NCI-H146 treated with DMSO at 0.1 percent for 48 hours (cell line): ENCODE measurements at regions not wholly inside any gene's neighbourhood (a gene's known extent, or its start where the extent isn't known, plus 50 kb on each side); places are given as distances from the start of the nearest gene placed in this dataset.
"Not testable (repeated sequence)": the region's sequence is repeated elsewhere in the genome, so short reads cannot be mapped to it uniquely, and the experiment has no call there.

Experiments
- DNase-seq: peaks from one replicate; lab custom pipeline; 2025; ENCODE audit not compliant: unreplicated experiment; lab: John Stamatoyannopoulos, UW

GRCh38 chr12:69028941-69029729 is 96.2 kb upstream of the CPM start:
- DNase-seq = no peak

- DNase-seq = no peak
These were observed 97.3 kb upstream of the CPM start for GRCh38 chr12:69030321-69030720.

- DNase-seq = no peak
These were observed 103.6 kb upstream of the CPM start for GRCh38 chr12:69036533-69036932.

GRCh38 chr12:69036999-69037398 is 104.0 kb upstream of the CPM start:
- no peak for DNase-seq

- no peak for DNase-seq
These were observed 106.9 kb upstream of the CPM start for GRCh38 chr12:69039911-69040310.

GRCh38 chr12:69042557-69042956 is 109.6 kb upstream of the CPM start:
- DNase-seq = no peak

GRCh38 chr12:69042970-69043369 is 110.0 kb upstream of the CPM start:
- no peak for DNase-seq

- DNase-seq = no peak
These were observed 111.9 kb upstream of the CPM start for GRCh38 chr12:69044887-69045286.

- DNase-seq = no peak
These were observed 112.5 kb upstream of the CPM start for GRCh38 chr12:69045430-69045829.

GRCh38 chr12:69046363-69046762 is 113.4 kb upstream of the CPM start:
- no peak for DNase-seq

- DNase-seq = no peak
These were observed 113.9 kb upstream of the CPM start for GRCh38 chr12:69046920-69047319.

GRCh38 chr12:69047990-69048389 is 115.0 kb upstream of the CPM start:
- DNase-seq = no peak

- DNase-seq = not testable (repeated sequence)
These were observed 116.9 kb upstream of the CPM start for GRCh38 chr12:69049855-69050254.

- DNase-seq = no peak
These were observed 119.8 kb upstream of the CPM start for GRCh38 chr12:69052613-69053408.

- no peak for DNase-seq
These were observed 121.5 kb upstream of the CPM start for GRCh38 chr12:69054343-69055056.

GRCh38 chr12:69055280-69055679 is 122.3 kb upstream of the CPM start:
- DNase-seq = no peak

GRCh38 chr12:69055706-69056105 is 122.7 kb upstream of the CPM start:
- DNase-seq = no peak

GRCh38 chr12:69056743-69057515 is 124.0 kb upstream of the CPM start:
- DNase-seq = no peak

- no peak for DNase-seq
These were observed 124.8 kb upstream of the CPM start for GRCh38 chr12:69057742-69058141.

GRCh38 chr12:69059465-69060457 is 126.8 kb upstream of the CPM start:
- DNase-seq = no peak
